Smooth muscle cell (in vitro differentiated cells): ENCODE measurements at regions not wholly inside any gene's neighbourhood (a gene's known extent, or its start where the extent isn't known, plus 50 kb on each side); places are given as distances from the start of the nearest gene placed in this dataset.

Experiments used
- DNase-seq: peaks from one replicate; lab custom pipeline; 2025; ENCODE audit not compliant: unreplicated experiment; lab: John Stamatoyannopoulos, UW
- H2AFZ ChIP-seq: fragments of 200-600 bp; sonication (generic); 2 replicates; pipeline ENCODE4 v1.6.0; 2016; ENCODE audit warnings: antibody characterized with exemption, low read depth, mild to moderate bottlenecking
- H3F3A ChIP-seq: fragments of 200-600 bp; sonication (generic); 2 replicates; pipeline ENCODE4 v1.6.0; 2017; ENCODE audit warnings: antibody characterized with exemption, low read depth
- H3K27ac ChIP-seq: fragments of 200-600 bp; sonication (generic); 2 replicates; pipeline ENCODE4 v1.5.1; 2016; ENCODE audit warnings: low read depth, mild to moderate bottlenecking
- H3K27me3 ChIP-seq: fragments of 200-600 bp; sonication (generic); 2 replicates; pipeline ENCODE4 v1.6.1; 2016; ENCODE audit warnings: low read depth, mild to moderate bottlenecking
- H3K36me3 ChIP-seq: fragments of 200-600 bp; sonication (generic); 2 replicates; pipeline ENCODE4 v1.5.1; 2016; ENCODE audit warnings: low read depth
- H3K4me1 ChIP-seq: fragments of 200-600 bp; sonication (generic); 2 replicates; pipeline ENCODE4 v1.5.1; 2016; ENCODE audit warnings: low read depth
- H3K4me2 ChIP-seq: fragments of 200-600 bp; sonication (generic); 2 replicates; pipeline ENCODE4 v1.6.0; 2016; ENCODE audit warnings: mild to moderate bottlenecking
- H3K4me3 ChIP-seq: fragments of 200-600 bp; sonication (generic); 2 replicates; pipeline ENCODE4 v1.5.1; 2016; ENCODE audit warnings: mild to moderate bottlenecking
- H3K79me2 ChIP-seq: fragments of 200-600 bp; sonication (generic); 2 replicates; pipeline ENCODE4 v1.6.0; 2016; ENCODE audit warnings: low read depth, mild to moderate bottlenecking
- H3K9ac ChIP-seq: fragments of 200-600 bp; sonication (generic); 2 replicates; pipeline ENCODE4 v1.6.0; 2016; ENCODE audit warnings: low read depth
- H3K9me3 ChIP-seq: fragments of 200-600 bp; sonication (generic); replicated peaks from 2 replicates; pipeline ENCODE4 v1.5.1; 2016; ENCODE audit warnings: low read depth
- H4K20me1 ChIP-seq: fragments of 200-600 bp; sonication (generic); 2 replicates; pipeline ENCODE4 v1.6.0; 2016; ENCODE audit warnings: low read depth
- WGBS: methylation state at CpG from one replicate; pipeline ENCODE4 v1.1.7; 2016; ENCODE audit warnings: low lambda C conversion rate; 5-methylcytosine and 5-hydroxymethylcytosine counted together
- TF ChIP-seq, protein P1 (sequence below): fragments of 200-600 bp; sonication (generic); IDR thresholded peaks from 2 replicates; pipeline ENCODE4 v1.5.1; 2017; ENCODE audit warnings: borderline replicate concordance, mild to moderate bottlenecking, antibody characterized with exemption; ENCODE audit not compliant: insufficient read depth, poor library complexity, severe bottlenecking

GRCh38 chr3:139260793-139261736, 82.8 kb upstream of the MRPS22 start:
- no peak for DNase-seq
- Histone ChIP-seq H3K4me2 (no peak overlapping the region), H3F3A (no peaks in the 10 kb centered on the region), H3K79me2 (no peaks in the 10 kb centered on the region), H3K9me3 (no peaks in the 10 kb centered on the region), H3K27me3 (peaks cover 12% of the 10 kb centered on the region), H3K36me3 (no peaks in the 10 kb centered on the region), H3K27ac (no peak overlapping the region), H3K4me3 (no peak overlapping the region), H2AFZ (no peak overlapping the region), H3K4me1 (no peaks in the 10 kb centered on the region), H3K9ac (no peak overlapping the region), H4K20me1 (no peaks in the 10 kb centered on the region)
- WGBS, result 84% methylated on average over 8 of the region's 8 CpGs
- TF ChIP-seq, protein P1, sequence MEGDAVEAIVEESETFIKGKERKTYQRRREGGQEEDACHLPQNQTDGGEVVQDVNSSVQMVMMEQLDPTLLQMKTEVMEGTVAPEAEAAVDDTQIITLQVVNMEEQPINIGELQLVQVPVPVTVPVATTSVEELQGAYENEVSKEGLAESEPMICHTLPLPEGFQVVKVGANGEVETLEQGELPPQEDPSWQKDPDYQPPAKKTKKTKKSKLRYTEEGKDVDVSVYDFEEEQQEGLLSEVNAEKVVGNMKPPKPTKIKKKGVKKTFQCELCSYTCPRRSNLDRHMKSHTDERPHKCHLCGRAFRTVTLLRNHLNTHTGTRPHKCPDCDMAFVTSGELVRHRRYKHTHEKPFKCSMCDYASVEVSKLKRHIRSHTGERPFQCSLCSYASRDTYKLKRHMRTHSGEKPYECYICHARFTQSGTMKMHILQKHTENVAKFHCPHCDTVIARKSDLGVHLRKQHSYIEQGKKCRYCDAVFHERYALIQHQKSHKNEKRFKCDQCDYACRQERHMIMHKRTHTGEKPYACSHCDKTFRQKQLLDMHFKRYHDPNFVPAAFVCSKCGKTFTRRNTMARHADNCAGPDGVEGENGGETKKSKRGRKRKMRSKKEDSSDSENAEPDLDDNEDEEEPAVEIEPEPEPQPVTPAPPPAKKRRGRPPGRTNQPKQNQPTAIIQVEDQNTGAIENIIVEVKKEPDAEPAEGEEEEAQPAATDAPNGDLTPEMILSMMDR, result no peak

DNA sequence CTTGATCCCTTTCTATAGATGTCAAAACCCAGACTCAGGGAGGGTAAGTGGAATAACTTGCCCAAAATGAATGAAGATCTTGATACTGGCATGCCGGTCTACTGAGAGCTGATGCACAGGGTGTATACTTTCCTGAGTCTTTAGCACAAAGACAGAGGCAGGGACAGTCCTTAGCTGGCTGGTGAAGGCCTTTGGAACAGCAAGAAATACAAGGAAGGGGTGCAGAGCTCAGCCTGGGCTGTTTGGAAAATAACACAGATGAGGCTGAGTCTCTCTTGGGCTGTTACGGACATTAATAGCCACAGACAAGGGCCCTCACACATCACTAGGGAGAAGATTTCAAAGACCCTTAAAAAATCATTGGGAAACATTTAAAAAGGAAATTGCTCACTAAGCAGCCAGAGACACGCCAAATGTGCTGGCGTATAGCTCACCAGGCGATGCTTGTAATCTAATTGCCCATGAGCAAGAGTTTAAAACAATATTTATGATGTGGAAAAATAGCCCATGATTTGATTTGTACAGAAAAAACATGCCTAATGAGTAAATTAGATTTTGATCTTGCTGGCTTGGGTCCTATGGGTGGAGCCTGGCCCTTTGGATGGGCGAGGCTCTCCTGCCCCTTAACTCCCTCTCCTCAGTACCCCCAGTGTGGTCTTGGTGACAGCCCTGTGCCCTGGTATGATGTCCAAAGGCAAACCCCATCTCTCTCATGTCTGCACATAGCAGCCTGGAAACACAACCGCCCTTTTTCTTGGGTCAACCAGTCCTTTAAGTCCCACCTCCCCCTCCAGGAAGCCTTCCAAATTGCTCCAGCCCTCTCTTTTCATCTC, 81.8 kb upstream of the MRPS22 start:
- H3K79me2 ChIP-seq, result no peaks in the 10 kb centered on the region
- H3K4me3 ChIP-seq, result no peak overlapping the region
- no peak overlapping the region for H3K9ac ChIP-seq
- H4K20me1 ChIP-seq, result no peaks in the 10 kb centered on the region
- no peaks in the 10 kb centered on the region for H3K4me1 ChIP-seq
- H3K27ac ChIP-seq, result no peak overlapping the region
- H3K27me3 ChIP-seq, result peaks cover 9% of the 10 kb centered on the region
- no peak overlapping the region for H2AFZ ChIP-seq
- TF ChIP-seq, protein P1, result no peak
- DNase-seq, result no peak
- H3K9me3 ChIP-seq, result no peaks in the 10 kb centered on the region
- WGBS, result 86% methylated on average over 7 of the region's 7 CpGs
- H3F3A ChIP-seq, result no peaks in the 10 kb centered on the region
- no peak overlapping the region for H3K4me2 ChIP-seq
- H3K36me3 ChIP-seq, result no peaks in the 10 kb centered on the region

GRCh38 chr3:139263798-139264197, 80.0 kb upstream of the MRPS22 start:
- Histone ChIP-seq H3K9me3 (no peaks in the 10 kb centered on the region), H3K27ac (no peak overlapping the region), H3K9ac (no peak overlapping the region), H3K36me3 (no peaks in the 10 kb centered on the region), H2AFZ (no peak overlapping the region), H3K4me1 (no peaks in the 10 kb centered on the region), H3K27me3 (no peaks in the 10 kb centered on the region), H3K4me3 (no peak overlapping the region), H3K79me2 (no peaks in the 10 kb centered on the region), H3F3A (no peaks in the 10 kb centered on the region), H3K4me2 (no peak overlapping the region), H4K20me1 (no peaks in the 10 kb centered on the region)
- DNase-seq, result no peak
- 96% methylated on average over 3 of the region's 4 CpGs for WGBS
- TF ChIP-seq, protein P1, result no peak
